CD4-positive, alpha-beta T cell (primary cell): ENCODE measurements at regions not wholly inside any gene's neighbourhood (a gene's known extent, or its start where the extent isn't known, plus 50 kb on each side); places are given as distances from the start of the nearest gene placed in this dataset.
"Not testable (repeated sequence)": the region's sequence is repeated elsewhere in the genome, so short reads cannot be mapped to it uniquely, and the experiment has no call there.

Experiments used
- ATAC-seq: fragments of 200-7000 bp; cut with Tn5 transposase; one replicate; pipeline ENCODE4 v1.10.0; 2022; ENCODE audit warnings: mild to moderate bottlenecking; ENCODE audit not compliant: poor library complexity
- CTCF ChIA-PET: fragments of 350-600 bp; sonication (Branson Sonifier 250); formaldehyde crosslinking; loops from one replicate; lab custom pipeline; 2021; ENCODE audit warnings: antibody characterized with exemption, inconsistent platforms; lab: Charles Lee
- POLR2A ChIA-PET: fragments of 350-600 bp; sonication (Branson Sonifier 250); formaldehyde crosslinking; loops from one replicate; lab custom pipeline; 2021; ENCODE audit warnings: antibody characterized with exemption, inconsistent platforms; lab: Charles Lee
- DNase-seq, 14 experiments: peaks; one replicate each; pipeline ENCODE4 v3.0.0-alpha.2; 2013 to 2020; ENCODE audit warnings: mixed read lengths in 2 of 14
- H3K27ac ChIP-seq, 2 donors: one replicate each; pipeline versions ENCODE4 v1.5.1 to v1.7.0; 2013; ENCODE audit warnings: low read length in 2 of 2, low read depth in 1 of 2, mild to moderate bottlenecking in 1 of 2
- H3K27me3 ChIP-seq, 2 experiments: 1 replicate in 1 of 2; 2 replicates in 1 of 2; pipeline versions ENCODE4 v1.6.1 to v1.7.0; 2013; ENCODE audit warnings: low read length in 2 of 2, control low read depth in 1 of 2, mild to moderate bottlenecking in 1 of 2, moderate library complexity in 1 of 2; ENCODE audit not compliant: insufficient read depth in 2 of 2, control insufficient read depth in 1 of 2
- H3K36me3 ChIP-seq: one replicate; pipeline ENCODE4 v1.6.1; 2013; ENCODE audit warnings: low read length, control low read depth; ENCODE audit not compliant: insufficient read depth
- H3K4me1 ChIP-seq: one replicate; pipeline ENCODE4 v1.6.1; 2013; ENCODE audit warnings: low read length, control low read depth; ENCODE audit not compliant: insufficient read depth
- H3K4me3 ChIP-seq: one replicate; pipeline ENCODE4 v1.5.1; 2013; ENCODE audit warnings: mild to moderate bottlenecking, low read length, moderate library complexity
- H3K9me3 ChIP-seq, 2 experiments: 1 replicate in 1 of 2; 2 replicates in 1 of 2; pipeline versions ENCODE4 v1.6.1 to v1.7.0; 2013; ENCODE audit warnings: low read length in 2 of 2, mild to moderate bottlenecking in 2 of 2, control low read depth in 1 of 2, moderate library complexity in 1 of 2; ENCODE audit not compliant: control insufficient read depth in 1 of 2, insufficient read depth in 1 of 2
- H3K27ac Mint-ChIP-seq: one replicate; pipeline ENCODE4 v1.8.0; 2020; ENCODE audit warnings: mixed read lengths
- H3K27me3 Mint-ChIP-seq: one replicate; pipeline ENCODE4 v1.8.0; 2021; ENCODE audit warnings: mixed read lengths
- H3K36me3 Mint-ChIP-seq: one replicate; pipeline ENCODE4 v1.8.0; 2021; ENCODE audit warnings: low read depth, mixed read lengths
- H3K4me1 Mint-ChIP-seq: one replicate; pipeline ENCODE4 v1.8.0; 2021; ENCODE audit warnings: low read depth, mixed read lengths
- H3K4me3 Mint-ChIP-seq: one replicate; pipeline ENCODE4 v1.8.0; 2020; ENCODE audit warnings: mild to moderate bottlenecking, mixed read lengths
- H3K9me3 Mint-ChIP-seq: one replicate; pipeline ENCODE4 v1.8.0; 2020; ENCODE audit warnings: mixed read lengths
- intact Hi-C, 2 experiments: fragments of 100-400 bp; cut with DNase I in 1 of 2; cut with micrococcal nuclease in 1 of 2; formaldehyde crosslinking; loops; one replicate each; pipeline versions ENCODE4 v1.15.1 to v1.9.0; 2023 to 2025; cut with DNase I, micrococcal nuclease

DNA sequence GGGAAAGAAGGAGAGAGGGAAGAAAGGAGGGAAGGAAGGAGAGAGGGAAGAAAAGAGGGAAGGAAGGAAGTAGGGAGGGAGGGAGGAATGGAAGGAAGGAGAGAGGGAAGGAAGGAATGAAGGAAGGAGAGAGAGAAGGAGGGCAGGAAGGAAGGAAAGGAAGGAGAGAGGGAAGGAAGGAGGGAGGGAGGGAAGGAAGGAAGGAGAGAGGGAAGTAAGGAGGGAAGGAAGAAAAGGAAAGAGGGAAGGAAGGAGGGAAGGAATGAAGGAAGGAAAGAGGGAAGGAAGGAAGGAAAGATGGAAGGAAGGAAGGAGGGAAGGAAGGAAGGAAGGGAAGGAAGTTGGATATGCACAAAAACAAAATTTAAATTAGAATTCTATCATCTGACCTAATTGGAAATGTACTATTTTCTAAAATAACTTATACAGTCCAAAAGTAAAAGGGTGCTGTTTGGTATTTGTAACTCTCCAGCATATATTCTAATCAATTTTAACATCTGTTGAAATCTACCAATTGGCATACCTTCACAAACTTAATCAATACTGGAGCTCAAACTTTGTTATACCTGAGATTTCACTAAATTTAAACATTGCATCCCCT lies 2890.3 kb upstream of the OR11H1 start:
- H3K27me3 ChIP-seq, intact Hi-C loops, CTCF ChIA-PET, H3K4me1 Mint-ChIP-seq, ATAC-seq, POLR2A ChIA-PET, H3K27ac ChIP-seq, H3K4me3 ChIP-seq, H3K27me3 Mint-ChIP-seq, H3K36me3 ChIP-seq, H3K27ac Mint-ChIP-seq, H3K4me1 ChIP-seq, H3K4me3 Mint-ChIP-seq, DNase-seq: not testable (repeated sequence)
- peaks cover 13% of the 10 kb centered on the region for H3K36me3 Mint-ChIP-seq
- H3K9me3 ChIP-seq = peaks cover 8 to 19% of the 10 kb centered on the region in 2 experiments
- H3K9me3 Mint-ChIP-seq = peaks cover 32% of the 10 kb centered on the region

DNA sequence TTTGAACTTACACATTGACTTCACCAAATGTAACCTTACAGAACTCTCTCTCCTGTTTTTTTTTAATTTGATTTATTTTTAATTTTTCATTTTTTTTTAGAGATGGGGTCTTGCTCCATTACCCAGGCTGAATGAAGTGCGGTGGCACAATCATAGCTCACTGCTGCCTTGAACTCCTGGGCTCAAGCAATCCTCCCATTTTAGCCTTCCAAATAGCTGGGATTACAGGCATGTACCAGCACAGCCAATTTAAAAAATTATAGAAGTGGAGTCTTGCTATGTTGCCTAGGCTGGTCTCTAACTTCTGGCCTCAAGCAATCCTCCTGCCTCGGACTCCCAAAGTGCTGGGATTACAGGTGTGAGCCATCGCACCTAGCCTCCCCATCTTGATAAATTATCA lies 2889.7 kb upstream of the OR11H1 start:
- not testable (repeated sequence) for ATAC-seq

More for the DNA sequence above, 2889.7 kb upstream of the OR11H1 start:
- H3K27ac Mint-ChIP-seq, H3K4me3 Mint-ChIP-seq, H3K27me3 ChIP-seq, H3K4me1 ChIP-seq, POLR2A ChIA-PET, DNase-seq, H3K36me3 ChIP-seq, intact Hi-C loops, H3K4me1 Mint-ChIP-seq, H3K4me3 ChIP-seq, CTCF ChIA-PET, H3K27ac ChIP-seq, H3K27me3 Mint-ChIP-seq: not testable (repeated sequence)
- peaks cover 8 to 16% of the 10 kb centered on the region in 2 experiments for H3K9me3 ChIP-seq
- peaks cover 12% of the 10 kb centered on the region for H3K36me3 Mint-ChIP-seq
- H3K9me3 Mint-ChIP-seq = peaks cover 30% of the 10 kb centered on the region
